HG02870 (cell line): ENCODE measurements at regions not wholly inside any gene's neighbourhood (a gene's known extent, or its start where the extent isn't known, plus 50 kb on each side); places are given as distances from the start of the nearest gene placed in this dataset.
"Not testable (repeated sequence)": the region's sequence is repeated elsewhere in the genome, so short reads cannot be mapped to it uniquely, and the experiment has no call there.

Source experiments
- ATAC-seq: cut with Tn5 transposase; IDR thresholded peaks from one replicate; pipeline ENCODE4 v1.9.1; 2021; ENCODE audit warnings: mild to moderate bottlenecking, moderate library complexity; ENCODE audit not compliant: unreplicated experiment

DNA sequence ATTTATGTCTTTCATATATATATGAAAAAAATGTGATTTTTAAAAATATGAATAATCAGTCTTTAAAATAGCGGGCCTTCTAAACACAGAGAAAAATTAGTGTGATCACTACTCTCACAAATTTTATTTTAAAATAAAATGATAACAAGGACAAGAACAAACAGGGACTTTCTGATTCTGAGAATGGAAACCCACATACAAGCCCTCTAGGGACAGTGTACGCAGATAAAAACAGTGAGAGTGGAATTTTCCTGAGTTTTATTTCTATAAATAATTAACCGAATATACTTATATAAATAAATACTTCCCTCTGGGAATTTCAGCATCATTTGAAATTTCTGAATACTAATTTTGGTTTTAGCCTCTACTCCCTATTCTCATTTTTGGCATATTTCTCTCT lies 201.4 kb upstream of the CBLB start:
- no peak for ATAC-seq

DNA sequence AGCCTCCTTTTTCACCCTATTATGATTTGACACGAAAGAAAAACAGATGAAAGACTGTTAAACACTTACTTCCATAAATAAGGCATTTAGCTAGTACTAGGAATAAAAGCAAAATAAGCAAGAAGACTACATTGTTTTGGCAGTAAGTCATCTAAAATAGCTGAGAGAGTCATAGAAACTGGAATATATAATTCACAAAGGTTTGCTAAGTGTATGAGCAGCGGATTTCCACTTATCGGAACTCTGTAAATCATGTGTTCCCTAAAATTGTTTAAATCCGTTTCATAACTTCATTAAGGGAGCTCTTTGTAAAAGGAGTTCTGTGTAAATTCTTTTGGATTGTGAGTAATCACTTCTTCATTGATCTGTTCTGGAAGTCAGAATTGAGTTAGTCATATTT lies 202.5 kb upstream of the CBLB start:
- no peak for ATAC-seq

DNA sequence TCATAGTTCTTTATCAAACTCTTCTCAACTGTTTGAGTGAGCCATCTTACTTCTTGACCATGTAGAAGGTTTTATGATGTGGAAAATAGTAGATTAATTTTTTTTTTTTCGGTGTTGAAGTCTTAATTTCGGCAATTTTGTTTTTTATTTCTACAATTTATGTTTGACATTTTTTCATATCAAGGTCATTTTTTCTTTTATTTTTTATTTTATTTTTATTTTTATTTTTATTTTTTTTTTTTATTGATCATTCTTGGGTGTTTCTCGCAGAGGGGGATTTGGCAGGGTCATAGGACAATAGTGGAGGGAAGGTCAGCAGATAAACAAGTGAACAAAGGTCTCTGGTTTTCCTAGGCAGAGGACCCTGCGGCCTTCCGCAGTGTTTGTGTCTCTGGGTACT lies 203.8 kb upstream of the CBLB start:
- not testable (repeated sequence) for ATAC-seq

DNA sequence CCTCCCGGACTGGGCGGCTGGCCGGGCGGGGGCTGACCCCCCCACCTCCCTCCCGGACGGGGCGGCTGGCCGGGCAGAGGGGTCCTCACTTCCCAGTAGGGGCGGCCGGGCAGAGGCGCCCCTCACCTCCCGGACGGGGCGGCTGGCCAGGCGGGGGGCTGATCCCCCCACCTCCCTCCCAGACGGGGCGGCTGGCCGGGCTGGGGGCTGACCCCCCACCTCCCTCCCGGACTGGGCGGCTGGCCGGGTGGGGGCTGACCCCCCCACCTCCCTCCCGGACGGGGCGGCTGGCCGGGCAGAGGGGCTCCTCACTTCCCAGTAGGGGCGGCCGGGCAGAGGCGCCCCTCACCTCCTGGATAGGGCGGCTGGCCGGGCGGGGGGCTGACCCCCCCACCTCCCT lies 205.0 kb upstream of the CBLB start:
- ATAC-seq: not testable (repeated sequence)

DNA sequence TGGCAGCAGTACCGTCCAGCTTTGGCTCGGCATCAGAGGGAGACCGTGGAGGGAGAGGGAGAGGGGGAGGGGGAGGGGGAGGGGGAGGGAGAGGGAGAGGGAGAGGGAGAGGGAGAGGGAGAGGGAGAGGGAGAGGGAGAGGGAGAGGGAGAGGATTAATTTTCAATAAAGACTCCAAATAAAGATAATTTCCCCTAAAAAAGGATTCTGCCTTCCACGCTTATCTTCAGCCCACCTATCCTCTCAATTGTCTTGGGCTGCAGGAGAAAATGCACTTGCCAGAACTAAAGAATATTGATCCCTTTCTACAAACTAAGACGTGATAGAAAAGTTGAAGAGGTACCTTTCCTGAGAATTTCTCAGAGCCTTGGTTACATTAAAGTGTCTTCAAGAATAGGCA lies 206.9 kb upstream of the CBLB start:
- not testable (repeated sequence) for ATAC-seq

DNA sequence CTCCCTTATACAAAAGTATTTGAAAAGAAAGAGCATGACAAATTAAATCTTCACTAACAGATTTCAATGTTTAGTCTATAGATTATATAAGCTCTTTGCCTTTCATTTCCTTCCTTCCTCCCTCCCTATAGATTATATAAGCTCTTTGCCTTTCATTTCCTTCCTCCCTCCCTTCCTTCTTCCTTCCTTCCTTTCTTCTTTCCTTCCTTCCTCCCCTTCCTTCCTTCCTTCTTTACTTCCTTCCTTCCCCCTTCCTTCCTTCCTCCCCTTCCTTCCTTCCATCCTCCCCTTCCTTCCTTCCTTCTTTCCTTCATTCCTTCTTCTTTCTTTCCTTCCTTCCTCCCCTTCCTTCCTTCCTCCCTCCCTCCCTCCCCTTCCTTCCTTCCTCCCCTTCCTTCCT lies 209.8 kb upstream of the CBLB start:
- ATAC-seq: no peak

DNA sequence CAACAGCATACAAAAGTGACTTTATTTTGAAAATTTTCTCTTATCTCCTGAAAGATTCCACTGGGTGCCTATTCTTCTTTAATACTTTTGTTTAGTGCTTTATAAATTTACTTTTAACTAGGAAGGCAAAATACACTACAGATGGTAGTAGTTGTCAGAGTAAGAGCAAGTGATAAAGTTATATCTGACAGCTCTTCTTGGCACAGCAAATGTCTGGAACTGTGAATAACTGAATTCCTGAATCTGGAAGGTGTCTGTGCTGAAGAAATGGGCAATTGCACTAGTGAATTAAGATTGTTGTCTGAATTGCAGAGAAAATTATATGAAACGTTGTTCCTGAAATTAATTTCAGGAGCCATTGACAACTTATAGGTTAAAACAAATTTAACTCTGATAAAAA lies 213.8 kb upstream of the CBLB start:
- ATAC-seq: no peak

DNA sequence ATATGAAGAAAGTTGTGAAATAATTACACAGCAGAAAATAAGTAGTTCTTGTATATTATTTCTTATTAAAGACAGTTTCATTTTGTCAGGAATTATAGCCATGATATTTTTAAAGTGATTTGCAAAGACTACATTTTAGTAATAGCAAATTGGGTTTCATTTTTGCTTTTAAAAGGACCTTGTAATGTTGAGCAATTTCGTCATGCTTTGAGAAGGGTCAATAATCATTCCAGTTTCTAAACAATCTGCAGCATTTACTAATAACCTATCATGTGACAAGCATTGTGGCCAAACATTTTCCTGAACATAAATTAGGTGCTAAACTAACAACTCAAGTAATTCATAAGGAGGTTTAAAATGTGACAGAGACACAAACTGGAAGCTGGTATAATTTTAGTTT lies 214.4 kb upstream of the CBLB start:
- no peak for ATAC-seq

DNA sequence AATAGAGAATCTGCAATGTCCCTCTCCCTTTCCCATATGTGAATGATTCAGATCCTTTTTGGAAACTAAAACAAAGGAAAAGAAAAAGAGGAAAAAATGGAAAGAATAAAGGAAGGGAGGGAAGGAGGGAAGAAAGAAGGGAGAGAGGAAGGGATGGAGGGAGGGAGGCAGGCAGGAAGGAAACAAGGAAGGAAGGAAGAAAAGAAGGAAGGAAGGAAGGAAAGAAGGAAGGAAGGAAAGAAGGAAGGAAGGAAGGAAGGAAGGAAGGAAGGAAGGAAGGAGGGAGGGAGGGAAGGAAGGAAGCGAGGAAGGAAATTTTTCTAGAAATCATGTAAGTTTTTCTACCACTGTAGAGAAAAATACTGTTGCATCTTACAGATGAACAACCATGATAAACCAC lies 215.0 kb upstream of the CBLB start:
- no peak for ATAC-seq

DNA sequence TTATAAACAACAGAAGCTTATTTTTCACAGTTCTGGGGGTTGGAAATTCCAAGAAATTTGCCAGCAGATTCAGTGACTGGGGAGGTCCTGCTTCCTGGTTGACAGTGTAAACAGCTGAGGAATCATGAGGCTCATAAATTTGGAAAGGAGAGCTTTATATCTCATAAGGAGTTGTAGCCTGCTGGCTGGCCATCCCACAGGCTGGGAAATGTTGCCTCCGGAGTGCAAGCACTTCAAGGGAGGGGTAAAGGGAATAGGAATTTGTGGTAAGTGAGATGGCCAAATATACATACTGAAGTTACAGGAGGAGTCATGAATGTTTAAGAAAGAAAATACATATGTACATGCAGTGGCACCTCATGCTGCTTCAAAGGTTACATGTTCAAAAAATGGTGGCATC lies 217.2 kb upstream of the CBLB start:
- no peak for ATAC-seq

DNA sequence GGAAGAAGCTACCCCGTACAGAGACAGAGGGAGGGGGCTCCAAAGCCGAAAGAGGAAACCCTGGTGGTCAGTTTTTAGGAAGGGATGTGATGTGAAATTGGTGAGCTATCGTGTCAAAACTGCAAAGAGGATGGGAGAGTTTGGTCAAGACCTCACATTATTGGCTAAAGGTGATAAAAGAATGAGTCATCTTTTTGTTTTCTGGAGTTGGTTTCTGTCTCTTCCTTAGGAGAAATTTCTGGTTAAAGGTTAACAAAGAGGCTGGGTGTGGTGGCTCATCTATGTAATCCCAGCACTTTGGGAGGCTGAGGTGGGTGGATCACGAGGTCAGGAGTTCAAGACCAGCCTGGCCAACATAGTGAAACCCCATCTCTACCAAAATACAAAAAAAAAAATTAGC lies 217.8 kb upstream of the CBLB start:
- no peak for ATAC-seq

DNA sequence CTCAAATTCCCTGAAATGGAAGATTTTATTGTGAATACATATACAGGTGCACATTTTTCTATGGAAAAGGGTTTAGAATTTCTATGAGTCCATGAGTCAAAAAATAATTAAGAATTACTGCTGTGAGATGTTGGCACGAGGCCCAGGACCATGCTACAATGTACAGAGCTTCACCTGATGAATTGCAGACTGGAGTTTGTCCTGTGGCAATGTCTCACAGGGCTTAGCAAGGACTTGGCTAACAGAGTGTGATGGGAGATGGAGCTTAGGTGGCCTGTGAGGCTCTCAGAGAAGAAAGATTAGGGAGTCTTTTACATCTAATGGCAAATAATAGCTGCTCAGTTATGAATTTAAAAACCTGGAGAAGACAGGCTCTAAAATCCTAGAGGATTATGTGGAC lies 219.5 kb upstream of the CBLB start:
- ATAC-seq: no peak

DNA sequence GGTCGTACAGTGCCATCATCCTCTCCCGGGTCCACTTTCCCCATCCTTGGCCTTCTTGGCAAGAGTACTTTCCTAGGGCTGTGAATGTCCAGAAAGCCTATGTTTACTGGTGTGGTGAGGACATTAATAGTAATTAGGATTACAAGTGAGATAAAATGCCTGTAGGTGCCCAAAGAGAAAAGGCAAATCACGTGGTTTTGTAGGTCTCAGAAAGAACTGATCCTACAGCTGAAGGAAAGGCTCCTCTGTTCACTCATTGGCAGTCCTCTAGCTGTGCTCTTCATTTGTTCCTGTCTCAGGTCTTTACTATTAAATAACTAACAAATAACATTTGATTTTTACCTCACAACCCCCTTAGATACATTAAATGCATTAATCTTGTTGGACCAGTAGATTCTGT lies 220.1 kb upstream of the CBLB start:
- ATAC-seq: no peak

DNA sequence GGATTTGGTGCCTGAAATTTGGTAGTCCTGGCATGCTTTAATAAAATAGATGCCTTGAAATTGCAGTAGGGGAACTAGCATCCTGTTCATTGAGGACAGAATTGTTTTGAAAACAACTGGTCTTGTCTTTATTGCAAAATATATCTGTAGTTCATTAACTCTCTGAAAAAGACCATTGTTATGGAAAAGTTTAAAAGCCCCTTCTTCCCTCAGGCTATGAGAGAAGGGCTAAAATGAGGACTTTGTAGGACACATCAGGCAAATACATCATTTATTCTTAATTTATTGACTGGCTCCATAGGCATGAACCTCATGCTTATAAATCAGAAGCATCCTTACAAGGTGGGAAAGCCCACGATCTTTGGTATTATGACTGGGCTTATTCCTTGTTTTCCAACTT lies 221.0 kb upstream of the CBLB start:
- no peak for ATAC-seq

DNA sequence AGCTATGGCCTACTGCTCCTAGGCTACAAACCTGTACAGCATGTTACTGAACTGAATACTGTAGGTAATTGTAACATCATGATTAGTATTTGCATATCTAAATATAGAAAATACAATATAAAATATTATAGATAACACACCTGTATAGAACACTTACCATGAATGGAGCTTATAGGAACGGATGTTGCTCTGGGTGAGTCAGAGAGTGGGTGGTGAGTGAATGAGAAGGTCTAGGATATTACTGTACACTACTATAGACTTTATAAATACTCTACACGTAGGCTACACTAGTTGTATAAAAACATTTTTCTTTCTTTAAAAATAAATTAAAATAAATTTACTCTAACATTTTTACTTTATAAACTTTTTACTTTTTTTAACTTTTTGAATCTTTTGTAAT lies 224.0 kb upstream of the CBLB start:
- no peak for ATAC-seq

DNA sequence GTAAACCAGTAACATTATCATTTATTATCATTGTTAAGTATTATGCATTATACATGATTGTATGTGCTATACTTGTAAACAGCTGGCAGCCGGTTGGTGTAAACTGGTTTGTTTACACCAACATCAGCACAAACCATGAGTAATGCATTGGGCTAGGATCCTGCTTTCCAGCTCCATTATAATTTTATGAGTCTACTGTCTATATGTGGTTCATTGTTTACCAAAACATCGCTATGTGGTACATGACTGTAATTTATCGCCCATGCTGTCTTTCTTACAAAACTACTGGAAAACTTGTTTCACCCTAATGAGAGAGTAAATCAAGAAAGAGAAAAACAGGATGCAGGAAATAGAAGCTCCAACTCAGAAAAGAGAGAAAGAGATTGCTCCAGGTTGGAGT lies 224.8 kb upstream of the CBLB start:
- ATAC-seq: no peak

DNA sequence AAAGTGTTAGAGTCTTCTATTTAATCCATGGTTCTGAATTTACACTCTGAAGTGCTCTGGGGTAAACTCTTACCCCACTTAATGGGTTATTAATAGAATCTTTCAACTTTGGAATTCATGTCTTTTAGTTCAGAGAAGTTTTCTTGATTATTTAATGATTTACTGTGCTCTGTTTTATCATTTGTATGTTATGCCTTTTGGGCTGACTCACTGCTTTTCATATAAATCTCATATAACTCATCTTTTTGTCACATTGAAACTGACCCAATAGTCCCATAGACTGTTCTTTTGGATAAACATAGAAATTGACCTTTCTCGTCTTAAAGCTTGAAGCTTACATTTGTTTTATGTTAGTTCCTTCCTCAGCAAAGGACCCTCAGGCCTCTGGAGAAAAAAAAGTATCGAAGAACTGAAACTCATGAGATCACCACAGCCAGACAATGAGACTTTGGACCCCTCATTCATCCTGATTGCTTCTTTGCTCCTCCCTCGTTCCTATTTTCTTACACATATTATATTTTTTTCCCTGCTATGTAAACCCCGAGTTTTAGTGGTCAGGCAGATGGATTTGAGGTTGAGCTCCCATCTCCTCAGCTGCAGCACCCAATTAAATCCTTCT lies 229.1 kb upstream of the CBLB start:
- no peak for ATAC-seq

DNA sequence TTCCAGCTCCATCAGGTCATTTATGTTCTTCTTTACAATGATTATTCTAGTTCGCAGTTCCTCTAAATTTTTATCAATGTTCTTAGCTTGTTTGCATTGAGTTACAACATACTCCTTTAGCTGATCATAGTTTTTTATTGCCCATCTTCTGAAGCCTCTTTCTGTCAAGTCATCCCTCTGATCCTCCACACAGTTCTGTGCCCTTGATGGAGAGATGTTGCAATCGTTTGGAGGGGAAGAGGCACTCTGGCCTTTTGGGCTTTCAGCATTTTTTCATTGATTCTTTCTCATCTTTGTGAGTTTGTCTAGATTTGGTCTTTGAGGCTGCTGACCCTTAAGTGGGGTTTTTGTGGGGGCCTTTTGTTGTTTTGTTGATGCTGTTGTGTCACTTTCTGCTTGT lies 234.6 kb upstream of the CBLB start:
- no peak for ATAC-seq

DNA sequence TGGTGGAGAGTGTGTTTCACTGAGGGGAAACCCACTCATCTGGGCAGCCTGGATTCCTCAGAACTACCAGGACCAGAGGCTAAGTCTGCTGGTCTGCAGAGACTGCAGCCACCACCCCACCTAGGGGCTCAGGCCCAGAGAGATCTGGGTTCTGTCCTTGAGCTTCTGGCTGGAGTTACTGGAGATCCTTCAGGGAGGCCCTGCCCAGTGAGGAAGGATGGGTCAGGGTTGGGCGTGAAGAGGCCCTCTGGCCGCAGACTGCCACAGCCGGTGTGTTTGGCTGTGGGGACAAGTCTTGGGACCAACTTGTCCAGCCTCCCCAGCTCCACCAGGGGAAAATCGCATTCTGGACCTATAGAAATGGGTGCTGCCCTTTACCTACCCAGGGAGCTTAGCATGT lies 235.3 kb upstream of the CBLB start:
- no peak for ATAC-seq

DNA sequence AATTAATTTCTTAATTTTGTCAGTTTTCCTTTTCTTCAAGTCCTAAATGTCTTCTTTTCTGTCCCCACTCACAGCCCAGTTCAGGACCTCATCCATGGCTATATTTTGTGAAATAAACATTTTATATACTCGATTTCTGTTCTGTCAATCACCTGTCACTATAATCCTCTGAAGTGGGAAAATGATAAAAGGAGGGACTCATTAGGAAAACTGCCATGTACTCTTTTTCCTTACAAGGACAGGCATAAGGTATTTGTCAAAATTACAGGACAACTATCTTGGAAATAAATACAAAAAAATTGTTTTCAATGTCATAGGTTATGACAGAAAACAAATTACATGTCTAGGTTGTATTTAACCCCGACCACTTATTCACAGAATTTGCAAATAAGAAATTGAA lies 240.1 kb upstream of the CBLB start:
- ATAC-seq: no peak

DNA sequence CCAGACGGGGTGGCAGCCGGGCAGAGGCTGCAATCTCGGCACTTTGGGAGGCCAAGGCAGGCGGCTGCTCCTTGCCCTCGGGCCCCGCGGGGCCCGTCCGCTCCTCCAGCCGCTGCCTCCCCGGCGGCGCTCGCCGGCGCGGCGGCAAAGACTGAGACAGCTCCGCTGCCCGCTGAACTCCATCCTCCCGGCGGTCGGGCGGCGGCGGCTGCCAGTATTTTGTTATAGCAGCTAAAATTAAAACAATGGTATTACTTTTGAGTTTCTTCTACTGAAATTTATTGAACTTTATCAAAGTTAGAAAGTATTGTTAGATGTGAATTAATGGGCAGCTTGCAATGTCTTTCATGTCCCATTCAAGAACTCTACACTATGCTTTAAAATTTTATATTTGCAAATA lies 243.7 kb upstream of the CBLB start:
- ATAC-seq: not testable (repeated sequence)

DNA sequence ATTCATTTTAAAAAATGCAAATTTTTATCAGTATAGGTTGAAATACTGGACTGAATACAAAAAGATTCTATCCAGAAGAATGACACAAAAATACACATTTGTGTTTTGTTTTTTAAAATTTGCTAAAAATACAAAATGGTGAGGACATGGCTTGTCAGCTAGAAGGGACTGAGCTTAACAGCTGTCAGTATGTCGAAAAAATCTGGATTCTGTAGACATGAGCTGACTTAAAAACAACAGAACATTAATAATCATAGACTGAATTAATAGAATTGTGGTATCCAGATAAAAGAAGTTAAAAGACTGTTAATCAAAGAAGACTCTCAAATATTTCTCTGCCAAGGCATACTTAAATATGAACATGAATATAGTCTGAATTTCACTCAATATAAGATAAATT lies 244.9 kb upstream of the CBLB start:
- ATAC-seq: no peak

DNA sequence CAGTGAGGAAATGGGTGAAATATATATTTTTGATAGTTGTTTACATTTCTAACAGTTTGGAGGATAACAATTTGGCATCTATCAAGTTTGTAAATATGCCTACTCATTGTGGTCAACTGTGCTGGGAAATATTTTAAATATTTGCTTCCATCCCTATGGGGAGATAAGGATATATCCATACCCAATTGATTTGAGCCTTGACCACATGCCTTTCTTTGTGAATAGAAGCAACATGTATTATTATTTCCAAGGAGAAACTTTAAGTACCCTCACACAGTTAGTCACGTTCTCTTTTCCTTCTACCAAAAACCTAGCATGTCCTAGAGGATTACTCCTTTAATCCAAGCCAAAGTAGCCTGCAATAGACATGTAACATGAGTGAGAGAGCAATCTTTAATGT lies 245.4 kb upstream of the CBLB start:
- no peak for ATAC-seq

DNA sequence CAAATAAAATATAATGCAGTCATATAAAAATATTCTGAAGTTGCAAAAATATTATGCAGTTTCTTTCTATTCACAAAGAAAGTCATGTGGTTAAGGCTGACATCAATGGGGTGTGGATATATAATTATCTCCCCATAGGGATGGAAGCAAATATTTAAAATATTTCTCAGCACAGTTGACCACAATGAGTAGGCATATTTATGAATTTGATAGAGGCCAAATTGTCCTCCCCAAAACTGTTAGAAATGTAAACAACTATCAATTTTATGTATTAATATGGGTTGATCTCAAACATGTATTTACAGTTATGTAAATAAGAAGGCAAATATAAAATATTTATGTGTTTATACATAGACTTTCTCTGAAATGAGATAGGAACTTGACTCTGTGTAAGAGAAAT lies 246.0 kb upstream of the CBLB start:
- ATAC-seq: no peak
